HCT116 (cell line): ENCODE measurements at regions not wholly inside any gene's neighbourhood (a gene's known extent, or its start where the extent isn't known, plus 50 kb on each side); places are given as distances from the start of the nearest gene placed in this dataset.

Source experiments
- ATAC-seq: fragments of 200-7000 bp; cut with Tn5 transposase; 2 replicates; pipeline ENCODE4 v1.9.1; 2020; ENCODE audit warnings: mild to moderate bottlenecking, moderate library complexity
- BruUV-seq: library from RNA; stranded (reverse); fragments of 400-500 nt; replicated peaks from 2 replicates; lab custom pipeline; 2021; lab: Mats Ljungman, UMichigan
- CTCF ChIA-PET: fragments of 300-600 bp; sonication (Branson Sonifier 250); formaldehyde crosslinking; loops from one replicate; lab custom pipeline; 2021; ENCODE audit warnings: antibody characterized with exemption; lab: Charles Lee
- POLR2A ChIA-PET: fragments of 300-600, 350-600 bp; sonication (Branson Sonifier 250); formaldehyde crosslinking; loops from one replicate; lab custom pipeline; 2021; ENCODE audit warnings: antibody characterized with exemption; lab: Charles Lee
- RAD21 ChIA-PET, 2 experiments: fragments of 300-600 bp; sonication (Branson Sonifier 250); formaldehyde crosslinking; loops; one replicate each; lab custom pipeline; 2023; ENCODE audit warnings: low total read pairs in 2 of 2; ENCODE audit not compliant: uncharacterized antibody in 2 of 2, unreplicated experiment in 2 of 2, low non-redundant PET in 1 of 2; lab: Charles Lee
- DNase-seq: peaks from one replicate; pipeline ENCODE4 v3.0.0-alpha.2; 2010; ENCODE audit warnings: low read depth, low spot score
- H2AFZ ChIP-seq: fragments of 200-600 bp; shearing (Covaris generic), sonication (generic); 2 replicates; pipeline ENCODE4 v1.6.1; 2017; ENCODE audit warnings: low read depth, mixed run types, mixed read lengths, antibody characterized with exemption, low read length; ENCODE audit not compliant: poor library complexity, severe bottlenecking
- H3K27ac ChIP-seq: 2 replicates; pipeline ENCODE4 v1.5.1; 2012; ENCODE audit warnings: low read depth, low read length
- H3K27me3 ChIP-seq: fragments of 200-600 bp; sonication (generic); 2 replicates; pipeline ENCODE4 v1.6.1; 2016; ENCODE audit warnings: mixed run types, low read length, mixed read lengths; ENCODE audit not compliant: insufficient read depth
- H3K36me3 ChIP-seq, 2 experiments: fragments of 200-500 bp in 1 of 2; fragments of 200-600 bp in 1 of 2; sonication (Bioruptor generic) in 1 of 2; sonication (generic) in 1 of 2; 2 replicates each; pipeline versions ENCODE4 v1.5.1 to v1.6.1; 2014 to 2016; ENCODE audit warnings: low read length in 2 of 2, inconsistent platforms in 1 of 2, mixed read lengths in 1 of 2, mixed run types in 1 of 2; ENCODE audit not compliant: insufficient read depth in 2 of 2, control insufficient read depth in 1 of 2
- H3K4me1 ChIP-seq, 2 experiments: fragments of 200-600 bp in 1 of 2; sonication (generic) in 1 of 2; 2 replicates each; pipeline versions ENCODE4 v1.5.1 to v1.6.1; 2012 to 2017; ENCODE audit warnings: low read length in 2 of 2, inconsistent platforms in 1 of 2, mild to moderate bottlenecking in 1 of 2, mixed read lengths in 1 of 2, mixed run types in 1 of 2, moderate library complexity in 1 of 2; ENCODE audit not compliant: insufficient read depth in 2 of 2, control insufficient read depth in 1 of 2
- H3K4me2 ChIP-seq: fragments of 200-600 bp; sonication (generic); 2 replicates; pipeline ENCODE4 v1.6.1; 2017; ENCODE audit warnings: mixed run types, low read length, mixed read lengths
- H3K4me3 ChIP-seq, 2 experiments: fragments of 200-600 bp in 1 of 2; sonication (generic) in 1 of 2; replicated peaks in 1 of 2; 2 replicates each; pipeline ENCODE4 v1.5.1; 2011 to 2016; ENCODE audit warnings: low read length in 2 of 2, control low read depth in 1 of 2, low read depth in 1 of 2, mild to moderate bottlenecking in 1 of 2, mixed read lengths in 1 of 2, mixed run types in 1 of 2
- H3K79me2 ChIP-seq: fragments of 200-600 bp; sonication (generic); 2 replicates; pipeline ENCODE4 v1.6.1; 2017; ENCODE audit warnings: mild to moderate bottlenecking, mixed run types, low read length, moderate library complexity, mixed read lengths; ENCODE audit not compliant: insufficient read depth
- H3K9ac ChIP-seq: fragments of 200-600 bp; sonication (generic); 2 replicates; pipeline ENCODE4 v1.6.1; 2016; ENCODE audit warnings: low read length, mixed read lengths
- H3K9me2 ChIP-seq: fragments of 200-600 bp; sonication (generic), shearing (Covaris generic); 2 replicates; pipeline ENCODE4 v1.6.1; 2017; ENCODE audit warnings: mixed run types, mild to moderate bottlenecking, moderate library complexity; ENCODE audit not compliant: insufficient read depth
- H3K9me3 ChIP-seq, 2 experiments: fragments of 200-500 bp in 1 of 2; fragments of 200-600 bp in 1 of 2; sonication (Bioruptor generic) in 1 of 2; sonication (generic) in 1 of 2; 2 replicates each; pipeline ENCODE4 v1.6.1; 2014 to 2017; ENCODE audit warnings: low read length in 2 of 2, mixed read lengths in 2 of 2, inconsistent platforms in 1 of 2, low read depth in 1 of 2, mild to moderate bottlenecking in 1 of 2, mixed run types in 1 of 2, moderate library complexity in 1 of 2; ENCODE audit not compliant: control insufficient read depth in 1 of 2, insufficient read depth in 1 of 2
- H4K20me1 ChIP-seq: fragments of 200-600 bp; sonication (generic), shearing (Covaris generic); 2 replicates; pipeline ENCODE4 v1.6.1; 2017; ENCODE audit warnings: mixed run types, mild to moderate bottlenecking, moderate library complexity; ENCODE audit not compliant: insufficient read depth
- CBX3 ChIP-seq: IDR thresholded peaks from 2 replicates; pipeline ENCODE4 v1.6.1; 2012; ENCODE audit warnings: low read depth
- ELF1 ChIP-seq: IDR thresholded peaks from 2 replicates; pipeline ENCODE4 v1.6.1; 2012; ENCODE audit warnings: low read depth, borderline replicate concordance
- JUND ChIP-seq: IDR thresholded peaks from 2 replicates; pipeline ENCODE4 v1.6.1; 2012
- YY1 ChIP-seq: IDR thresholded peaks from 2 replicates; pipeline ENCODE4 v1.6.1; 2011; ENCODE audit warnings: low read length, low read depth, moderate library complexity, mild to moderate bottlenecking; ENCODE audit not compliant: insufficient replicate concordance; ENCODE audit errors: extremely low read depth
- ZFX ChIP-seq: fragments of 450-650 bp; IDR thresholded peaks from 2 replicates; pipeline ENCODE4 v1.6.1; 2017
- intact Hi-C: fragments of 100-400 bp; cut with micrococcal nuclease; formaldehyde crosslinking; loops from 2 replicates; pipeline ENCODE4 v1.10.0; 2022
- TF ChIP-seq, protein P1 (sequence below), 3 experiments: fragments of 200-600 bp in 1 of 3; sonication (generic) in 1 of 3; IDR thresholded peaks in 2 of 3; conservative IDR thresholded peaks in 1 of 3; 2 replicates each; pipeline ENCODE4 v1.5.1; 2012 to 2017; ENCODE audit warnings: low read depth in 2 of 3, low read length in 2 of 3, antibody characterized with exemption in 1 of 3, borderline replicate concordance in 1 of 3, control low read depth in 1 of 3, mild to moderate bottlenecking in 1 of 3, mixed read lengths in 1 of 3, mixed run types in 1 of 3, moderate library complexity in 1 of 3; ENCODE audit not compliant: insufficient read depth in 1 of 3
- TF ChIP-seq, protein P2 (sequence below): IDR thresholded peaks from 2 replicates; pipeline ENCODE4 v1.6.1; 2012
- TF ChIP-seq, protein P3 (sequence below): IDR thresholded peaks from 2 replicates; pipeline ENCODE4 v1.6.1; 2012
- TF ChIP-seq, protein P4 (sequence below): IDR thresholded peaks from 2 replicates; pipeline ENCODE4 v1.6.1; 2011; ENCODE audit warnings: mild to moderate bottlenecking, low read length, moderate library complexity; ENCODE audit not compliant: insufficient replicate concordance; ENCODE audit errors: extremely low read depth

DNA sequence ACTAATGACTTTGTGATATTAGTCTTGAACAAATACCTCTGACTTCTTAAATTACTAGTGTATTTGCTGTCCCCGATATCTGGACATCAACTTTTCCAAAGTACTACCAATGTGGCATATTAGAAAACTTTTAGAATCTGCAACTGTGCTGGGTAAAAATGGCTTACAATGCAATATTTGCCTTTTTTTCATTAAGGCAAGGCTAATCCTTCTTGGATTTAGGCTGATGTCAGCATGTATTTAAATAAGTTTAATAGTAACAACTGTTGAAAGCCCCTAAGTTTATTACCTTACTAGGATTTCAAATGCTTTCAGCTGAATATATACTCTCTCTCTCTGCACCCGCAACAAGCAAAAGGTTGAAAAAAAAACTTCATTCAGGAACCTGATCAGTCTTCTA, 1232.3 kb downstream of the REEP3 start:
- no peak for ATAC-seq

More for the DNA sequence above, 1232.3 kb downstream of the REEP3 start:
- H3K4me1 ChIP-seq, result no peaks in the 10 kb centered on the region
- TF ChIP-seq, protein P1, sequence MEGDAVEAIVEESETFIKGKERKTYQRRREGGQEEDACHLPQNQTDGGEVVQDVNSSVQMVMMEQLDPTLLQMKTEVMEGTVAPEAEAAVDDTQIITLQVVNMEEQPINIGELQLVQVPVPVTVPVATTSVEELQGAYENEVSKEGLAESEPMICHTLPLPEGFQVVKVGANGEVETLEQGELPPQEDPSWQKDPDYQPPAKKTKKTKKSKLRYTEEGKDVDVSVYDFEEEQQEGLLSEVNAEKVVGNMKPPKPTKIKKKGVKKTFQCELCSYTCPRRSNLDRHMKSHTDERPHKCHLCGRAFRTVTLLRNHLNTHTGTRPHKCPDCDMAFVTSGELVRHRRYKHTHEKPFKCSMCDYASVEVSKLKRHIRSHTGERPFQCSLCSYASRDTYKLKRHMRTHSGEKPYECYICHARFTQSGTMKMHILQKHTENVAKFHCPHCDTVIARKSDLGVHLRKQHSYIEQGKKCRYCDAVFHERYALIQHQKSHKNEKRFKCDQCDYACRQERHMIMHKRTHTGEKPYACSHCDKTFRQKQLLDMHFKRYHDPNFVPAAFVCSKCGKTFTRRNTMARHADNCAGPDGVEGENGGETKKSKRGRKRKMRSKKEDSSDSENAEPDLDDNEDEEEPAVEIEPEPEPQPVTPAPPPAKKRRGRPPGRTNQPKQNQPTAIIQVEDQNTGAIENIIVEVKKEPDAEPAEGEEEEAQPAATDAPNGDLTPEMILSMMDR (IDR thresholded peaks at IDR 0.05 in 2 of 3, conservative IDR thresholded peaks at IDR 0.05 in 1 of 3; ENCODE audit: borderline replicate concordance in 1 of 3, insufficient read depth in 1 of 3, low read depth in 2 of 3, low read length in 2 of 3), result no peak
- TF ChIP-seq, protein P2, sequence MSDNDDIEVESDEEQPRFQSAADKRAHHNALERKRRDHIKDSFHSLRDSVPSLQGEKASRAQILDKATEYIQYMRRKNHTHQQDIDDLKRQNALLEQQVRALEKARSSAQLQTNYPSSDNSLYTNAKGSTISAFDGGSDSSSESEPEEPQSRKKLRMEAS, result no peak
- TF ChIP-seq, protein P3, sequence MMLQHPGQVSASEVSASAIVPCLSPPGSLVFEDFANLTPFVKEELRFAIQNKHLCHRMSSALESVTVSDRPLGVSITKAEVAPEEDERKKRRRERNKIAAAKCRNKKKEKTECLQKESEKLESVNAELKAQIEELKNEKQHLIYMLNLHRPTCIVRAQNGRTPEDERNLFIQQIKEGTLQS, result no peak
- TF ChIP-seq JUND, result no peak
- no peak for TF ChIP-seq ZFX
- TF ChIP-seq, protein P4, sequence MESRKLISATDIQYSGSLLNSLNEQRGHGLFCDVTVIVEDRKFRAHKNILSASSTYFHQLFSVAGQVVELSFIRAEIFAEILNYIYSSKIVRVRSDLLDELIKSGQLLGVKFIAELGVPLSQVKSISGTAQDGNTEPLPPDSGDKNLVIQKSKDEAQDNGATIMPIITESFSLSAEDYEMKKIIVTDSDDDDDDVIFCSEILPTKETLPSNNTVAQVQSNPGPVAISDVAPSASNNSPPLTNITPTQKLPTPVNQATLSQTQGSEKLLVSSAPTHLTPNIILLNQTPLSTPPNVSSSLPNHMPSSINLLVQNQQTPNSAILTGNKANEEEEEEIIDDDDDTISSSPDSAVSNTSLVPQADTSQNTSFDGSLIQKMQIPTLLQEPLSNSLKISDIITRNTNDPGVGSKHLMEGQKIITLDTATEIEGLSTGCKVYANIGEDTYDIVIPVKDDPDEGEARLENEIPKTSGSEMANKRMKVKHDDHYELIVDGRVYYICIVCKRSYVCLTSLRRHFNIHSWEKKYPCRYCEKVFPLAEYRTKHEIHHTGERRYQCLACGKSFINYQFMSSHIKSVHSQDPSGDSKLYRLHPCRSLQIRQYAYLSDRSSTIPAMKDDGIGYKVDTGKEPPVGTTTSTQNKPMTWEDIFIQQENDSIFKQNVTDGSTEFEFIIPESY, result no peak
- no peak for TF ChIP-seq ELF1
- TF ChIP-seq CBX3, result no peak
- no peak for TF ChIP-seq YY1
- H3K36me3 ChIP-seq, result no peaks in the 10 kb centered on the region
- H3K79me2 ChIP-seq, result no peaks in the 10 kb centered on the region
- ChIA-PET POLR2A (no interaction called here), RAD21 (no interaction called here), CTCF (no interaction called here)
- DNase-seq, result no peak
- intact Hi-C loops, result no loop called here
- no peaks in the 10 kb centered on the region for H3K9me2 ChIP-seq
- H3K27ac ChIP-seq, result no peak overlapping the region
- no peaks in the 10 kb centered on the region for H4K20me1 ChIP-seq
- H2AFZ ChIP-seq, result no peak overlapping the region
- no TSS peak for BruUV-seq
- no peak overlapping the region for H3K4me2 ChIP-seq
- H3K4me3 ChIP-seq, result no peak overlapping the region
- H3K9ac ChIP-seq, result no peak overlapping the region
- no peaks in the 10 kb centered on the region for H3K9me3 ChIP-seq
- no peaks in the 10 kb centered on the region for H3K27me3 ChIP-seq
